ENCODE measurements at regions not wholly inside any gene's neighbourhood (a gene's known extent, or its start where the extent isn't known, plus 50 kb on each side); places are given as distances from the start of the nearest gene placed in this dataset.

DNA sequence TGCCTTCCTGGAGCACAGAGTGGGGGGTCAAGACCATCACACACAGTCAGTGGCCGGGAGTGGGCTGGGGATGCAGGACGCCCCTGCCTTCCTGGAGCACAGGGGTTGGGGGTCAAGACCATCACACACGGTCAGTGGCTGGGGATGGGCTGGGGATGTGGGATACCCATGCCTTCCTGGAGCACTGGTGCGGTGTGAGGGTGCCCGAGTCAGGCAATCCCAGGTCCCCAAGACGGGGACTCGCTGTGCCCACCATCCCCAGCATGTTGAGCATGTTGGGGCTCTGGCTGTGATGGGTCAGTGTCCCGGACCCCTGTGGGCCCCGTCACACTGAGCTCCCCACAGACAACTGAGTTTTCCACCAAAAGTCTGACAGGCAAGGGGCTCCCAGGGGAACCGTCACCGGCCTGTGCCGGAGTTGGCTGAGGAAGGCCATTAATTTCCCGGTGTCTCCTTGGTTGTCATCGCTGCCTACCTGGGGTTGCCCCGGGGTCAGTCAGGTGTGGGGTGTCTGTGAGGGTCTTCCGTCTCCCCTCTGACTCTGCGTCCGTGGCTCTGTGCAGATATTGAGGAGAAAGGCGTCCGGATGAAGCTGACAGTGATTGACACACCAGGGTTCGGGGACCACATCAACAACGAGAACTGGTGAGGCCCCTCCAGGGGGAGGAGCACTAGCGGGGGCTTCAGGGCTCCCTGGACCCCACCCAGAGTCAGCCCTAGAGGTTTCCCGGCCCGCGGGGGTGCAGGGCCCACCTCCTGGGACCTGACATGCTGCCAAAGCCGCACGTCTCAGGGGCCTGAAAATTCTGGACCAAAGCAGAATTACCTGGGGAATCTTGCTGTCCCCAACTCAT, 347.1 kb downstream of the SEC14L1 start:
- H3K27ac ChIP-seq, result no peak overlapping the region
- TF ChIP-seq CTCF (conservative IDR thresholded peaks at IDR 0.05), result no peak

GRCh38 chr17:77488531-77489238, 347.9 kb downstream of the SEC14L1 start:
- H3K27ac ChIP-seq, result no peak overlapping the region
- no peak for TF ChIP-seq CTCF (conservative IDR thresholded peaks at IDR 0.05)

- TF ChIP-seq CTCF (conservative IDR thresholded peaks at IDR 0.05), result 0 out of 2 replicates have a peak, but pooled peaks have one; percentile 8
- no peak overlapping the region for H3K27ac ChIP-seq
Measured at GRCh38 chr17:77489239-77489892, 348.6 kb downstream of the SEC14L1 start.

DNA sequence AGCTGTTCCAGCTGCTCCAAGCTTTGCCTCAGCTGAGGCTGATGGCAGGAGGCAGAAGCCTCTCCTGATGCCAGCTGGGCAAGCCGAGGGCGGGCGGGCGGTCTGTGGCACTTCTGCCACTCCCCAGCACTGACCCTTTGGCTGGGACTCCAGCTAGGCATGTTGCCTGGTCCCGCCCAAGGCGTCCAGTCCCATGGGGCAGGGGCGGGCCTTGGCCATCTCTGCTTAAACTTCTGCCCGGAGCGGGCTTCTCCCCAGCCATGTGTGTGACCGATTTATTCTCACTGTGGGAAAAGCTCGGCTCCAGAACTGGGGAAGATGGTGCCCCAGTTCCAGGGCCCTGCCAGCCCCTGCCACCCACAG, 349.1 kb downstream of the SEC14L1 start:
- no peak overlapping the region for H3K27ac ChIP-seq
- TF ChIP-seq CTCF (conservative IDR thresholded peaks at IDR 0.05), result no peak

DNA sequence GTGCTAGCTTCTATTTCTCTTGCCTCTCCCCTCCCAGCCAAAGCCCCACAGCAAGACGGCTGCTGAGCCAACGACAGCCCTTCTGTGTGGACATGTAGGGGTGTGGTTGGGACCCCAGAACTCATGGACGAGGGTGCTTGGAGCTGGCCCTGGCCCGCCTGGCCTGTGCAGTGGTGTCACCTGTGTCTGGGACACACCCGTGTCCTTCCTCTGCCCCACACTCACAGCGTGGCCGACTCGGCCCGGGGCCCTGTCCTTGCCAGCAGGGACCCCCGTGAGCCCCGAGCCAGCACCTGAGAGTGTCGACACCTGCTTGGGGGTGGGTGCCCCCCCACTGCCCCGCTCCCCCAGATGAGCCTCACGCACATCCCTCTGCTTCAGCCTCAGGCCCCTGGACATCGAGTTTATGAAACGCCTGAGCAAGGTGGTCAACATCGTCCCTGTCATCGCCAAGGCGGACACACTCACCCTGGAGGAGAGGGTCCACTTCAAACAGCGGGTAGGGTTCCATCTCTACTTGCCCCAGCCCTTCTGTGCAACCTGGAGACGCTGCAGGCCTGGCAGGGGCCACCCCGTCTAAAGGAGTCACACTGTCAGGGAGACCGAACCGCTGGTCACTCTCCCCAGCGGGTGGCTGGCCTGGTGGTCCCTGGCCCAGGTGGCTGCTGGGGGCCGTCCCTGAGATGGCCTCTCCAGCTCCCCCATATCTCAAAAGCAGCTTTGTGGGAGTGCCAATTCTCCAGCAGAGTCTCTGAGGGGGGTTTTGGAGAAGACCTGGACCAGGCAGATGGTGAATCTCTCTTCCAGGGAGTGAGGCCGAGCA, 349.8 kb downstream of the SEC14L1 start:
- TF ChIP-seq CTCF (conservative IDR thresholded peaks at IDR 0.05), result no peak
- H3K27ac ChIP-seq, result no peak overlapping the region

GRCh38 chr17:77491921-77492445, 351.2 kb downstream of the SEC14L1 start:
- no peak for TF ChIP-seq CTCF (conservative IDR thresholded peaks at IDR 0.05)
- H3K27ac ChIP-seq, result no peak overlapping the region; the same call in 1 of the 2 replicates

Measured in VCaP (cell line).